Fibroblast of lung (primary cell): ENCODE measurements at regions not wholly inside any gene's neighbourhood (a gene's known extent, or its start where the extent isn't known, plus 50 kb on each side); places are given as distances from the start of the nearest gene placed in this dataset.

ENCODE experiments used
- CTCF ChIP-seq, 2 donors: IDR thresholded peaks in 1 of 2; conservative IDR thresholded peaks in 1 of 2; 1 replicate in 1 of 2; 2 replicates in 1 of 2; pipeline ENCODE4 v1.5.1; 2011 to 2012; ENCODE audit warnings: low read length in 2 of 2, control low read depth in 1 of 2, inconsistent platforms in 1 of 2, low read depth in 1 of 2, mild to moderate bottlenecking in 1 of 2
- EZH2 ChIP-seq: IDR thresholded peaks from 2 replicates; pipeline ENCODE4 v1.5.1; 2012; ENCODE audit warnings: low read length, control low read depth, mild to moderate bottlenecking; ENCODE audit errors: missing control alignments

- no peak for TF ChIP-seq CTCF (conservative IDR thresholded peaks at IDR 0.05 in 1 of 2, IDR thresholded peaks at IDR 0.05 in 1 of 2; ENCODE audit: low read depth in 1 of 2, low read length in 2 of 2)
- no peak for TF ChIP-seq EZH2
These were observed 702.2 kb downstream of the RNF144A start for GRCh38 chr2:7619203-7619970.
